Liver (tissue), 3 donors: ENCODE measurements at regions not wholly inside any gene's neighbourhood (a gene's known extent, or its start where the extent isn't known, plus 50 kb on each side); places are given as distances from the start of the nearest gene placed in this dataset.

Experiments
- CTCF ChIP-seq: fragments of 150-350 bp; IDR thresholded peaks from 2 replicates; pipeline ENCODE4 v1.5.1; 2017; ENCODE audit warnings: improper control_type of control experiment, low read depth, low read length; ENCODE audit not compliant: missing input control
- GABPA ChIP-seq, 2 donors: IDR thresholded peaks in 1 of 2; conservative IDR thresholded peaks in 1 of 2; 2 replicates each; pipeline ENCODE4 v1.6.1; 2016; ENCODE audit warnings: antibody characterized with exemption in 2 of 2, mild to moderate bottlenecking in 1 of 2, moderate library complexity in 1 of 2
- JUND ChIP-seq, 2 donors: IDR thresholded peaks; 2 replicates each; pipeline ENCODE4 v1.6.1; 2016; ENCODE audit warnings: antibody characterized with exemption in 2 of 2
- RXRA ChIP-seq, 2 donors: IDR thresholded peaks; 2 replicates each; pipeline ENCODE4 v1.6.1; 2017 to 2018; ENCODE audit warnings: antibody characterized with exemption in 2 of 2, mild to moderate bottlenecking in 1 of 2
- TAF1 ChIP-seq: conservative IDR thresholded peaks from 2 replicates; pipeline ENCODE4 v1.6.1; 2016; ENCODE audit warnings: antibody characterized with exemption, mild to moderate bottlenecking
- TF ChIP-seq, protein P1 (sequence below): IDR thresholded peaks from 2 replicates; pipeline ENCODE4 v1.6.1; 2016; ENCODE audit warnings: antibody characterized with exemption
- donor health status: healthy.
- donor health status: healthy.

- TF ChIP-seq GABPA (IDR thresholded peaks at IDR 0.05 in 1 of 2, conservative IDR thresholded peaks at IDR 0.05 in 1 of 2), result no peak
- TF ChIP-seq CTCF, result no peak
- no peak for TF ChIP-seq TAF1
- TF ChIP-seq, protein P1, sequence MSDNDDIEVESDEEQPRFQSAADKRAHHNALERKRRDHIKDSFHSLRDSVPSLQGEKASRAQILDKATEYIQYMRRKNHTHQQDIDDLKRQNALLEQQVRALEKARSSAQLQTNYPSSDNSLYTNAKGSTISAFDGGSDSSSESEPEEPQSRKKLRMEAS, result no peak
- no peak for TF ChIP-seq RXRA (IDR thresholded peaks at IDR 0.05)
- TF ChIP-seq JUND (IDR thresholded peaks at IDR 0.05), result no peak
Measured at GRCh38 chr7:87004956-87005355, 54.5 kb downstream of the ELAPOR2 start.
